Neural progenitor cell (in vitro differentiated cells): ENCODE measurements at regions not wholly inside any gene's neighbourhood (a gene's known extent, or its start where the extent isn't known, plus 50 kb on each side); places are given as distances from the start of the nearest gene placed in this dataset.

Experiments used
- DNase-seq: peaks from one replicate; pipeline ENCODE4 v3.0.0-alpha.2; 2016; ENCODE audit warnings: low spot score
- H2AFZ ChIP-seq: fragments of 200-600 bp; sonication (generic); replicated peaks from 2 replicates; pipeline ENCODE4 v1.6.1; 2016; ENCODE audit warnings: antibody characterized with exemption
- H3F3A ChIP-seq: fragments of 200-600 bp; sonication (generic); 2 replicates; pipeline ENCODE4 v1.6.1; 2016; ENCODE audit warnings: antibody characterized with exemption, low read depth
- H3K27ac ChIP-seq: fragments of 200-600 bp; sonication (generic); 2 replicates; pipeline ENCODE4 v1.5.1; 2016; ENCODE audit warnings: mild to moderate bottlenecking
- H3K27me3 ChIP-seq: fragments of 200-600 bp; sonication (generic); 2 replicates; pipeline ENCODE4 v1.6.1; 2016; ENCODE audit warnings: mild to moderate bottlenecking, moderate library complexity
- H3K36me3 ChIP-seq: fragments of 200-600 bp; sonication (generic); 2 replicates; pipeline ENCODE4 v1.5.1; 2016
- H3K4me1 ChIP-seq: fragments of 200-600 bp; sonication (generic); 2 replicates; pipeline ENCODE4 v1.6.1; 2016; ENCODE audit warnings: mixed run types
- H3K4me2 ChIP-seq: fragments of 200-600 bp; sonication (generic); 2 replicates; pipeline ENCODE4 v1.6.1; 2016
- H3K4me3 ChIP-seq: fragments of 200-600 bp; sonication (generic); 2 replicates; pipeline ENCODE4 v1.5.1; 2016
- H3K79me2 ChIP-seq: fragments of 200-600 bp; sonication (generic); 2 replicates; pipeline ENCODE4 v1.6.1; 2016; ENCODE audit warnings: low read depth
- H3K9ac ChIP-seq: fragments of 200-600 bp; sonication (generic); 2 replicates; pipeline ENCODE4 v1.6.1; 2016
- H3K9me3 ChIP-seq: fragments of 200-600 bp; sonication (generic); 2 replicates; pipeline ENCODE4 v1.5.1; 2016; ENCODE audit warnings: low read depth
- H4K20me1 ChIP-seq: fragments of 200-600 bp; sonication (generic); 2 replicates; pipeline ENCODE4 v1.6.1; 2016; ENCODE audit warnings: low read depth
- H3K27ac Mint-ChIP-seq: 3 replicates; pipeline ENCODE4 v1.8.0; 2021; ENCODE audit warnings: mixed read lengths
- H3K27me3 Mint-ChIP-seq: 2 replicates; pipeline ENCODE4 v1.8.0; 2022; ENCODE audit warnings: low read depth, mild to moderate bottlenecking, inconsistent platforms, moderate library complexity, mixed read lengths; ENCODE audit not compliant: insufficient read depth
- H3K36me3 Mint-ChIP-seq: 3 replicates; pipeline ENCODE4 v1.8.0; 2021; ENCODE audit warnings: mixed read lengths
- H3K4me1 Mint-ChIP-seq: 3 replicates; pipeline ENCODE4 v1.8.0; 2021; ENCODE audit warnings: mixed read lengths
- H3K4me3 Mint-ChIP-seq: 3 replicates; pipeline ENCODE4 v1.8.0; 2021; ENCODE audit warnings: mild to moderate bottlenecking, moderate library complexity, mixed read lengths
- H3K9me3 Mint-ChIP-seq: 3 replicates; pipeline ENCODE4 v1.8.0; 2020; ENCODE audit warnings: mixed read lengths
- EZH2 ChIP-seq: fragments of 200-600 bp; sonication (generic); IDR thresholded peaks from 2 replicates; pipeline ENCODE4 v1.6.1; 2017; ENCODE audit warnings: antibody characterized with exemption, mild to moderate bottlenecking, moderate library complexity
- EZH2phosphoT487 ChIP-seq: fragments of 200-600 bp; sonication (generic); IDR thresholded peaks from 2 replicates; pipeline ENCODE4 v1.6.1; 2017; ENCODE audit warnings: antibody characterized with exemption
- TF ChIP-seq, protein P1 (sequence below): fragments of 200-600 bp; sonication (generic); IDR thresholded peaks from 2 replicates; pipeline ENCODE4 v1.5.1; 2017; ENCODE audit warnings: antibody characterized with exemption, mild to moderate bottlenecking

DNA sequence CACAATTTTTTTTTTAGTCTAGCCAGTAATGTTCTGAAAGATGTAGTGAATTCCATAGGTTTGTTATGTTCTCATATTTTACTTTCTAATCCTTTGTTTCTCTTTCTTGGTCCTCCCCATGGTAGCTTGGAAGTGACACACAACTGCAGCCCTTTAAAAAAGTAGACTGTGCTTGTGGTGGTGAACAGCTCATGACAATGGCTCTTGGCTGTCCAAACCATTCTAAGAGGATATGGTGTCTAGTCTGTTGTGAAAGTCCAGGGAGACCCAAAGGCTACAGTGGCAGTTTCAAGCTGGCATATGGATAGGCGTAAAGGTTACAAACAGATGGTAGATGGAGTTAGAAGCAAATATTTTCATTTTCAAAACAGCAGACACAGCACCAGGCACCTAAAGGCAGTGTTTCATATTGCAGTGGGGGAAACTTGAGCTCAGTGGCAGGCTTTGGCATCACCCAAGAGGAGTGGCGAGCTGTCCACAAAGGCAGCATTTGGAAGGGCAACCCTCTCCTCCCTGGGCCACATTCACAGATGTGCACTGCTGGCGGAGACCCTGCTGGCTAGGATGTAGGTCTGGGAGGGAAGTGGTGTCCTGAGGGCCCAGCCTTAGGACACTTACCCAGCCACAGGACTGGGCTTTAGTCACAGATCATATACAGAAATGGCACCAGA is 102.1 kb downstream of the DYRK2 start:
- Histone ChIP-seq H3K36me3 (no peaks in the 10 kb centered on the region), H3K27me3 (no peaks in the 10 kb centered on the region), H3K4me1 (peaks cover 5% of the 10 kb centered on the region), H3K9me3 (no peaks in the 10 kb centered on the region), H2AFZ (no peak overlapping the region), H3K27ac (no peak overlapping the region), H3K4me3 (no peak overlapping the region), H3K79me2 (no peaks in the 10 kb centered on the region), H3F3A (no peaks in the 10 kb centered on the region), H3K4me2 (no peak overlapping the region), H3K9ac (no peak overlapping the region), H4K20me1 (no peaks in the 10 kb centered on the region)
- Mint-ChIP-seq H3K36me3 (no peaks in the 10 kb centered on the region), H3K27me3 (peaks cover 2% of the 10 kb centered on the region), H3K27ac (no peak overlapping the region), H3K9me3 (peaks cover 2% of the 10 kb centered on the region), H3K4me1 (peaks cover 5% of the 10 kb centered on the region), H3K4me3 (no peak overlapping the region)
- no peak for TF ChIP-seq EZH2
- TF ChIP-seq, protein P1, sequence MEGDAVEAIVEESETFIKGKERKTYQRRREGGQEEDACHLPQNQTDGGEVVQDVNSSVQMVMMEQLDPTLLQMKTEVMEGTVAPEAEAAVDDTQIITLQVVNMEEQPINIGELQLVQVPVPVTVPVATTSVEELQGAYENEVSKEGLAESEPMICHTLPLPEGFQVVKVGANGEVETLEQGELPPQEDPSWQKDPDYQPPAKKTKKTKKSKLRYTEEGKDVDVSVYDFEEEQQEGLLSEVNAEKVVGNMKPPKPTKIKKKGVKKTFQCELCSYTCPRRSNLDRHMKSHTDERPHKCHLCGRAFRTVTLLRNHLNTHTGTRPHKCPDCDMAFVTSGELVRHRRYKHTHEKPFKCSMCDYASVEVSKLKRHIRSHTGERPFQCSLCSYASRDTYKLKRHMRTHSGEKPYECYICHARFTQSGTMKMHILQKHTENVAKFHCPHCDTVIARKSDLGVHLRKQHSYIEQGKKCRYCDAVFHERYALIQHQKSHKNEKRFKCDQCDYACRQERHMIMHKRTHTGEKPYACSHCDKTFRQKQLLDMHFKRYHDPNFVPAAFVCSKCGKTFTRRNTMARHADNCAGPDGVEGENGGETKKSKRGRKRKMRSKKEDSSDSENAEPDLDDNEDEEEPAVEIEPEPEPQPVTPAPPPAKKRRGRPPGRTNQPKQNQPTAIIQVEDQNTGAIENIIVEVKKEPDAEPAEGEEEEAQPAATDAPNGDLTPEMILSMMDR = no peak
- no peak for DNase-seq

DNA sequence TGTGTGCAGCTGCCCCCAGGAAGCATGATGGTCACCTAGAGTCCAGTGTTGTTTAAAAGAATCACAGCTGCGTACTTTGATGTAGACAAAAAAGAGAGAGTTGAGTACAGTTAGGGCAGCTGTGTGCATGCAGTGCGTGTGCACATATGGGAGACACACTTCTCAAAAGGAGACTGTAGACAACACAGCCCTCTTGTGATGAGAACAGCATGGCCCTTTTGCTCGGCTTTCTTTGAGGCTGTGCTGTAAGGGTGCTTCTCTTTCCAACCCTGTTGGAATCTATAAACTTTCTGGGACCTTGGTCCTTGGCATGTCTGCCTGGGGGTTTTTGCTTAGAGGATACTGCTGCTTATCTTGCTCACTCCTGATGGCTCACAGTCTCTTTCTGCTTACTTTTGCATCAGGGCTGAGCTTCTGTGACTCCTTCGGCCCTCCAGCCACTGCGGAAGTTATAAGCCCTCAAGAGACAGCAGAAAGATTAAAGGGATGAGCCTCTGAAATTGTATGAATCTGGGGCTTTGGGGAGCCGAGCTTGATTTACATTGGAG is 102.9 kb downstream of the DYRK2 start:
- no peaks in the 10 kb centered on the region for H4K20me1 ChIP-seq
- no peak overlapping the region for H3K9ac ChIP-seq
- no peak overlapping the region for H3K4me3 ChIP-seq
- H3K27me3 ChIP-seq = no peaks in the 10 kb centered on the region
- no peaks in the 10 kb centered on the region for H3K36me3 ChIP-seq
- H2AFZ ChIP-seq = peak overlapping the region; percentile 32
- H3K4me1 ChIP-seq = peaks cover 12% of the 10 kb centered on the region
- no peaks in the 10 kb centered on the region for H3F3A ChIP-seq
- H3K4me3 Mint-ChIP-seq = no peak overlapping the region
- peaks cover 6% of the 10 kb centered on the region for H3K4me1 Mint-ChIP-seq
- H3K27ac Mint-ChIP-seq = peak overlapping the region; percentile 60
- H3K27me3 Mint-ChIP-seq = peaks cover 2% of the 10 kb centered on the region
- H3K9me3 ChIP-seq = no peaks in the 10 kb centered on the region
- H3K9me3 Mint-ChIP-seq = peaks cover 2% of the 10 kb centered on the region
- no peak for TF ChIP-seq EZH2phosphoT487
- no peak overlapping the region for H3K4me2 ChIP-seq
- DNase-seq = no peak
- no peaks in the 10 kb centered on the region for H3K36me3 Mint-ChIP-seq
- H3K79me2 ChIP-seq = no peaks in the 10 kb centered on the region
- no peak overlapping the region for H3K27ac ChIP-seq

DNA sequence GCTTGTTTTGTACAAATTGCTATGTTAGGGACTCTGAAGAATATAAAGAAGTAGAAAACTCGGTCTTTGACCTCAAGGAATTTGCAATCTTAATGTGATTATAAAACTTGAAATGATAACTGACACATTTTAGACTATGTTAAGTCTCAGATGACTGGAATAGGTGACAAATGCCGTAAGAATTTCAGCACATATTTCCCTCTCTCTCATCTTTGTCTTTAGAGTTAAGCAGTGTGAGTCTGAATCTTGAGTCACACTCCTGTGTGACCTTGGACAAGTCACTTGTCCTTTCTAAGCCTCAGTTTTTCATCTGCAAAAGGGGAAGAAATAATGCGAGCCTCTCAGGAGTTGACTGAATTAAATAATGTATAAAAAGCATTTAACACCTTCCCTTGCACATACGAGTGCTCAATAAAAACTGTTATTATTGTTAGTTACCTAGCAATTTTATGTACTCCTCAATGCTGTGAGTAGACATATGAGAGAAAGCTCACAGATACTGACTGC is 103.7 kb downstream of the DYRK2 start:
- Mint-ChIP-seq H3K4me1 (peaks cover 6% of the 10 kb centered on the region), H3K9me3 (peaks cover 2% of the 10 kb centered on the region), H3K27me3 (peaks cover 3% of the 10 kb centered on the region), H3K36me3 (no peaks in the 10 kb centered on the region), H3K4me3 (no peak overlapping the region), H3K27ac (no peak overlapping the region)
- H3K27me3 ChIP-seq = no peaks in the 10 kb centered on the region
- H3K4me2 ChIP-seq = no peak overlapping the region
- no peak for DNase-seq
- H2AFZ ChIP-seq = no peak overlapping the region
- no peak overlapping the region for H3K27ac ChIP-seq
- no peak overlapping the region for H3K9ac ChIP-seq
- H3F3A ChIP-seq = no peaks in the 10 kb centered on the region
- H3K36me3 ChIP-seq = no peaks in the 10 kb centered on the region
- H4K20me1 ChIP-seq = no peaks in the 10 kb centered on the region
- H3K4me1 ChIP-seq = peaks cover 12% of the 10 kb centered on the region
- H3K4me3 ChIP-seq = no peak overlapping the region
- TF ChIP-seq, protein P1 = no peak
- TF ChIP-seq EZH2 = no peak
- TF ChIP-seq EZH2phosphoT487 = no peak
- no peaks in the 10 kb centered on the region for H3K9me3 ChIP-seq
- no peaks in the 10 kb centered on the region for H3K79me2 ChIP-seq
